ENCODE measurements at regions not wholly inside any gene's neighbourhood (a gene's known extent, or its start where the extent isn't known, plus 50 kb on each side); places are given as distances from the start of the nearest gene placed in this dataset.
"Not testable (repeated sequence)": the region's sequence is repeated elsewhere in the genome, so short reads cannot be mapped to it uniquely, and the experiment has no call there.

DNA sequence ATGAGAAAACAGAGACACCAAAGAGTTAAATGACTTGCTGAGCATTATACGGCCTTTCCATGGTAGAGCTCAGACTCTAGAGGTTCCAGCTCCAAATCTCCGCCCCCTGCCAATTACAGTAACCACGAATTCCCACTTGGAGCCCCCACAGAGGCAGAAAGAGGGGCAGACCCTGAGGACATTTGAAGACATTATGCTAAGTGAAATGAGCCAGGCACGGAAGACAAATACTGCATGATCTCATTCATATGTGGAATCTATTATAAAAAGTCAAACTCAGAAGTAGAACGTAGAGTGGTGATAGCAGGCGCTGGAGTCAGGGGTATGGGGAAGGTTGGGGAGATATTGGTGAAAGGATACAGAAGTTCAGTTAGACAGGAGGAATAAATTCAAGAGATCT, 303.4 kb downstream of the ANAPC1 start:
- H3K4me2 ChIP-seq (ENCODE audit: insufficient read depth, low read length); H3K27me3 ChIP-seq (ENCODE audit: insufficient read depth, low read length, poor library complexity); DNase-seq; ATAC-seq (ENCODE audit: insufficient read depth, low read depth); H3K36me3 ChIP-seq (ENCODE audit: insufficient read depth, low read length); H3K9ac ChIP-seq (ENCODE audit: low read depth, low read length); H3K4me1 ChIP-seq (ENCODE audit: insufficient read depth, low read length); H2AFZ ChIP-seq (ENCODE audit: low read depth, low read length); H3K79me2 ChIP-seq (ENCODE audit: insufficient read depth, low read length); H3K27ac ChIP-seq (ENCODE audit: low read length); H3K4me3 ChIP-seq (ENCODE audit: low read depth in 1 of 2, low read length in 2 of 2); H4K20me1 ChIP-seq (ENCODE audit: insufficient read depth, low read length); H3K9me3 ChIP-seq (ENCODE audit: insufficient read depth, low read length, severe bottlenecking): not testable (repeated sequence)

DNA sequence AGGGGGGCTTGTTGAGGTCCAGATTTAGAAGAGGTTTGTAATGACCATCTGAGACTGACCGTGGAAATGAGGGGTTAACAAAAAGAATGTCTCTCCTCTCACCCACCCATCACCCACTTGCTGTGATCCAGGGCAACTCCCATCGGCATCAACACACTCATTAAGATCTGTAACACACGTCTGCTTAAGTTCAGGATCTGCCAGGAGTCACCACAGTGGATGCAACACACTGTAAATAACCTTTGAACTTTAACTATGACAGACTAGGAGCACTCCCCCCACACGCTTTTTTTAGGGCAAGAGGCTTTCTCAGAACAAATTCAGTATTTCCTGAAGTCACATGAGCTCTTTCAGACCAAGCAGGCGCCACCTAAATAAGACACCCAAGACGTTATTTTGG, 301.9 kb downstream of the ANAPC1 start:
- not testable (repeated sequence) for H3K36me3 ChIP-seq (ENCODE audit: insufficient read depth, low read length); H4K20me1 ChIP-seq (ENCODE audit: insufficient read depth, low read length); H3K4me2 ChIP-seq (ENCODE audit: insufficient read depth, low read length); H3K4me3 ChIP-seq (ENCODE audit: low read depth in 1 of 2, low read length in 2 of 2); H3K27me3 ChIP-seq (ENCODE audit: insufficient read depth, low read length, poor library complexity); ATAC-seq (ENCODE audit: insufficient read depth, low read depth); DNase-seq; H3K79me2 ChIP-seq (ENCODE audit: insufficient read depth, low read length); H2AFZ ChIP-seq (ENCODE audit: low read depth, low read length); H3K9me3 ChIP-seq (ENCODE audit: insufficient read depth, low read length, severe bottlenecking); H3K4me1 ChIP-seq (ENCODE audit: insufficient read depth, low read length); H3K27ac ChIP-seq (ENCODE audit: low read length); H3K9ac ChIP-seq (ENCODE audit: low read depth, low read length)

- H3K79me2 ChIP-seq (ENCODE audit: insufficient read depth, low read length); H3K9me3 ChIP-seq (ENCODE audit: insufficient read depth, low read length, severe bottlenecking); ATAC-seq (ENCODE audit: insufficient read depth, low read depth); DNase-seq; H2AFZ ChIP-seq (ENCODE audit: low read depth, low read length); H3K27me3 ChIP-seq (ENCODE audit: insufficient read depth, low read length, poor library complexity); H3K27ac ChIP-seq (ENCODE audit: low read length); H3K4me2 ChIP-seq (ENCODE audit: insufficient read depth, low read length); H4K20me1 ChIP-seq (ENCODE audit: insufficient read depth, low read length); H3K9ac ChIP-seq (ENCODE audit: low read depth, low read length); H3K36me3 ChIP-seq (ENCODE audit: insufficient read depth, low read length); H3K4me3 ChIP-seq (ENCODE audit: low read depth in 1 of 2, low read length in 2 of 2); H3K4me1 ChIP-seq (ENCODE audit: insufficient read depth, low read length): not testable (repeated sequence)
Measured at GRCh38 chr2:111583480-111583879, 300.5 kb downstream of the ANAPC1 start.

GRCh38 chr2:111584540-111584939, 299.5 kb downstream of the ANAPC1 start:
- not testable (repeated sequence) for ATAC-seq (ENCODE audit: insufficient read depth, low read depth); H3K4me2 ChIP-seq (ENCODE audit: insufficient read depth, low read length); H3K36me3 ChIP-seq (ENCODE audit: insufficient read depth, low read length); H3K27ac ChIP-seq (ENCODE audit: low read length); H3K27me3 ChIP-seq (ENCODE audit: insufficient read depth, low read length, poor library complexity); H3K79me2 ChIP-seq (ENCODE audit: insufficient read depth, low read length); H3K4me3 ChIP-seq (ENCODE audit: low read depth in 1 of 2, low read length in 2 of 2); H3K9me3 ChIP-seq (ENCODE audit: insufficient read depth, low read length, severe bottlenecking); H4K20me1 ChIP-seq (ENCODE audit: insufficient read depth, low read length); H2AFZ ChIP-seq (ENCODE audit: low read depth, low read length); H3K4me1 ChIP-seq (ENCODE audit: insufficient read depth, low read length); DNase-seq; H3K9ac ChIP-seq (ENCODE audit: low read depth, low read length)

DNA sequence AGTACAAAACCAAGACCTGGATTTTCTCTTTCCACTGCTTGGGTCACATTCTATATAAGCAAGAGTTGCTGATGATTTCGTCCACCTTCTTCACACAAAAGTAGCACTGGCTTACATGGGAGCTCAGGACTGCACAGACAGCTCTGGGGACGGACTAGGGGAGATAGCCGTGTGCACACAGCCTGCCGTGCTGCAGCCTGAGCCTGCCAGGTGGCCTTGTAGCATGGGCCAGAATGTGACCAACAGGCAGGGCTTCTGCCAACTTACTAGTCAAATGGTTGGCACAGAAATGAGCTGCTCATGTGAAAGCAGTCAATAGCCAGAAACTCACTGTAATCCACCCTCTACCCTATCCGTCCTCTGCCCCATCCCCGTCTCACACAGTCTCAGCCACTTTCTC, 299.0 kb downstream of the ANAPC1 start:
- not testable (repeated sequence) for H4K20me1 ChIP-seq (ENCODE audit: insufficient read depth, low read length); DNase-seq; H3K9me3 ChIP-seq (ENCODE audit: insufficient read depth, low read length, severe bottlenecking); H3K27me3 ChIP-seq (ENCODE audit: insufficient read depth, low read length, poor library complexity); H3K9ac ChIP-seq (ENCODE audit: low read depth, low read length); H3K4me1 ChIP-seq (ENCODE audit: insufficient read depth, low read length); H3K27ac ChIP-seq (ENCODE audit: low read length); H3K4me2 ChIP-seq (ENCODE audit: insufficient read depth, low read length); H3K79me2 ChIP-seq (ENCODE audit: insufficient read depth, low read length); ATAC-seq (ENCODE audit: insufficient read depth, low read depth); H3K36me3 ChIP-seq (ENCODE audit: insufficient read depth, low read length); H2AFZ ChIP-seq (ENCODE audit: low read depth, low read length); H3K4me3 ChIP-seq (ENCODE audit: low read depth in 1 of 2, low read length in 2 of 2)

GRCh38 chr2:111586014-111586413, 298.0 kb downstream of the ANAPC1 start:
- H3K27me3 ChIP-seq (ENCODE audit: insufficient read depth, low read length, poor library complexity); H3K4me2 ChIP-seq (ENCODE audit: insufficient read depth, low read length); H3K36me3 ChIP-seq (ENCODE audit: insufficient read depth, low read length); H2AFZ ChIP-seq (ENCODE audit: low read depth, low read length); DNase-seq; H3K79me2 ChIP-seq (ENCODE audit: insufficient read depth, low read length); H3K4me1 ChIP-seq (ENCODE audit: insufficient read depth, low read length); H4K20me1 ChIP-seq (ENCODE audit: insufficient read depth, low read length); H3K4me3 ChIP-seq (ENCODE audit: low read depth in 1 of 2, low read length in 2 of 2); H3K9ac ChIP-seq (ENCODE audit: low read depth, low read length); H3K9me3 ChIP-seq (ENCODE audit: insufficient read depth, low read length, severe bottlenecking); H3K27ac ChIP-seq (ENCODE audit: low read length): not testable (repeated sequence)
- ATAC-seq (ENCODE audit: insufficient read depth, low read depth): peak; percentile 45; the same call in 2 of the 3 replicates

DNA sequence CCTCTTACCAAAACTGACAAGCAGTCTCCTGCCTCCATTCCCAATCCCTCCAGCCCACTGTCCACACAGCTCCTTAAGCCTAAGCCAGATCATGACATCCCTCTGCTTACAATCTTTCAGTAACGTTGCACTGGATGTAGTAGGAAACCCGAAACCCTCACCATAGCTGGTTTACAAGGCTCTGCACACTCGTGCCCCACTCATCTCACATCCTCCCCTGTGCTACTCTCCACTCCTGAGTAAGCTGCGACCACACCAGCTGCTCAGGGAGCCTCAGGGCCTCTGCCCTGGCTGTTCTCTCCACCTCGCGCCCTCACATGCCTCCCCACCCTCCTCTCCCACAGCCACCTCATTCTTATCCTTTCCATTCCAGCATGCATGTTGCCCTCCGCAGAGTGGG, 288.9 kb downstream of the ANAPC1 start:
- H3K9ac ChIP-seq (ENCODE audit: low read depth, low read length); H3K36me3 ChIP-seq (ENCODE audit: insufficient read depth, low read length); DNase-seq; H3K27me3 ChIP-seq (ENCODE audit: insufficient read depth, low read length, poor library complexity); H2AFZ ChIP-seq (ENCODE audit: low read depth, low read length); H3K27ac ChIP-seq (ENCODE audit: low read length); H3K4me3 ChIP-seq (ENCODE audit: low read depth in 1 of 2, low read length in 2 of 2); H4K20me1 ChIP-seq (ENCODE audit: insufficient read depth, low read length); H3K9me3 ChIP-seq (ENCODE audit: insufficient read depth, low read length, severe bottlenecking); H3K4me1 ChIP-seq (ENCODE audit: insufficient read depth, low read length); H3K79me2 ChIP-seq (ENCODE audit: insufficient read depth, low read length); H3K4me2 ChIP-seq (ENCODE audit: insufficient read depth, low read length): not testable (repeated sequence)
- ATAC-seq (ENCODE audit: insufficient read depth, low read depth): peak; percentile 79

DNA sequence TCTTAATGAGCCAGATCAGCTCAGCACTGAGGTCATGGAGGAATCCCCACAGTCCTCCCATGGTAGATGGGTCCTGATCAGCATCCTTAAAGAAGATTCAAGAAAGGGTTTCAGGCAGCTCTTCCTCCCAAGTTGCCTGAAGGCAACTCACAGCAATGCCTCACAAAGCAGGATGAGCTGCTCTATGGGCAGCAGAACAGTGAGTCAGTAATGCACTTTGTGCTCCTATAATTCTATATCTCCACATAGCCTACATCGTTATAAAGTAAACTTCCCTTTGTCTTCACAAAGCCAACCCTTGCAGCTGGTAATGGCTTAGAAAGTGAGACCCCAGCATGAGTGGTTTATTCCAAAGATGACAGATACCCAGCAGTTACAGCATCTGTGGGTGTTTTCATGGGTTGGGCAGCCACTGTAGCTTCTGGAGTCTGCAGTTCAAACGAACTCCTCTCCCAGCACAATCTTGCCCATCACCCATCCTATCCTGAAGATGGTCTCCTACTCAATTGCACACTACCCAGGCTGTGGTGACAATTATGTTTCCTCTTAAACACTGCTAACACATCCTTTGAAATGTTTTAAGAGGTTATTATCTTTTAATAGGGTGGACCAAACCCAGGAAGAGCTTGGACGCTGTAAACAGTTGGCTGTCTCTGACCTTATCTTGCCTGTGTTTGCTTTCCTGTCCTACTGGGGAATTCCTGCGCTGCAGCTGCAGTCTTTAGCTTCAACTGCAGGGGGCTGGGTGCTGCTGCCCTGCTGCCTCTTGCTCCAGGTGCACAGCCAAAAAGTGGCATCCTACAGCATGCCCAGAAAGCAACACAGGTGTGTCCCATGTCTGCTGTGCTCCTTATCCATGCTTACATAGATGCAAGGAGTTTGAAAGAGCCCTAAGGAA, 286.9 kb downstream of the ANAPC1 start:
- not testable (repeated sequence) for H3K79me2 ChIP-seq (ENCODE audit: insufficient read depth, low read length); H3K27ac ChIP-seq (ENCODE audit: low read length); H3K27me3 ChIP-seq (ENCODE audit: insufficient read depth, low read length, poor library complexity)

More for the DNA sequence above, 286.9 kb downstream of the ANAPC1 start:
- not testable (repeated sequence) for H2AFZ ChIP-seq (ENCODE audit: low read depth, low read length); H3K4me1 ChIP-seq (ENCODE audit: insufficient read depth, low read length); H3K4me3 ChIP-seq (ENCODE audit: low read depth in 1 of 2, low read length in 2 of 2); H3K4me2 ChIP-seq (ENCODE audit: insufficient read depth, low read length); H3K9ac ChIP-seq (ENCODE audit: low read depth, low read length); DNase-seq; H3K9me3 ChIP-seq (ENCODE audit: insufficient read depth, low read length, severe bottlenecking); H3K36me3 ChIP-seq (ENCODE audit: insufficient read depth, low read length); H4K20me1 ChIP-seq (ENCODE audit: insufficient read depth, low read length)
- peak; percentile 57 for ATAC-seq (ENCODE audit: insufficient read depth, low read depth)
